HL-60 (cell line): ENCODE measurements at regions not wholly inside any gene's neighbourhood (a gene's known extent, or its start where the extent isn't known, plus 50 kb on each side); places are given as distances from the start of the nearest gene placed in this dataset.

Experiments used
- DNase-seq, 2 experiments: peaks; one replicate each; pipeline ENCODE4 v3.0.0-alpha.2; 2010 to 2020; ENCODE audit warnings: low read depth in 1 of 2, low spot score in 1 of 2
- H3K27ac ChIP-seq: fragments of 250-450 bp; sonication (Bioruptor Pico); replicated peaks from 2 replicates; pipeline ENCODE4 v1.5.1; 2020; ENCODE audit warnings: mild to moderate bottlenecking, moderate library complexity
- H3K27me3 ChIP-seq: fragments of 250-450 bp; sonication (Bioruptor Pico); 2 replicates; pipeline ENCODE4 v1.5.1; 2021; ENCODE audit warnings: mild to moderate bottlenecking, moderate library complexity; ENCODE audit not compliant: insufficient read depth, poor library complexity, severe bottlenecking
- H3K4me3 ChIP-seq: replicated peaks from 2 replicates; pipeline ENCODE4 v1.5.1; 2011; ENCODE audit warnings: mild to moderate bottlenecking, control low read depth, low read length; ENCODE audit not compliant: insufficient read depth
- GABPA ChIP-seq: IDR thresholded peaks from 2 replicates; pipeline ENCODE4 v1.6.1; 2012; ENCODE audit warnings: low read depth
- POLR2AphosphoS5 ChIP-seq: IDR thresholded peaks from 2 replicates; pipeline ENCODE4 v1.6.1; 2012; ENCODE audit warnings: low read depth
- SPI1 ChIP-seq: IDR thresholded peaks from 2 replicates; pipeline ENCODE4 v1.6.1; 2012; ENCODE audit warnings: low read depth, mild to moderate bottlenecking, borderline replicate concordance
- TF ChIP-seq, protein P1 (sequence below): IDR thresholded peaks from 2 replicates; pipeline ENCODE4 v1.6.1; 2012; ENCODE audit warnings: low read depth; ENCODE audit not compliant: insufficient replicate concordance
- TF ChIP-seq, protein P2 (sequence below): IDR thresholded peaks from one replicate; pipeline ENCODE4 v1.5.1; 2011; ENCODE audit warnings: low read length, control low read depth, inconsistent platforms; ENCODE audit not compliant: insufficient read depth

DNA sequence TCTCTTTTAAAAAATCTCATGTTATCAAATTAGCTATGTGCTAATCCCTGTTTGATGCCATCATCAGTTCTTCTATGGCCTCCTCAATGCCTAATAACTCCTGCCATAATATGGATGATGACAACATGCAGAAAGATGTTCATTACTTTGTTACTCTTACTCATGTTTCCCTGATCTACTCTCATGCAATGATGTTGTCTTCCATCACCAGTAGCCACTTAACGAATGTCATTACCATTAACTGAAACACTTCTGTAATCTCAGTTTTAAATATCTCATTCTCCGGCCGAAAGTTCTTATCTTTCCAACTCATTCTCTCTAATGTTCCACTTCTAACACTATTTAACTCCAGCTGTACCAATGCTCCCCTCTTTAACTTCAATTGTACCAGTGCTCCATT, 1187.7 kb downstream of the OTOL1 start:
- TF ChIP-seq, protein P1, sequence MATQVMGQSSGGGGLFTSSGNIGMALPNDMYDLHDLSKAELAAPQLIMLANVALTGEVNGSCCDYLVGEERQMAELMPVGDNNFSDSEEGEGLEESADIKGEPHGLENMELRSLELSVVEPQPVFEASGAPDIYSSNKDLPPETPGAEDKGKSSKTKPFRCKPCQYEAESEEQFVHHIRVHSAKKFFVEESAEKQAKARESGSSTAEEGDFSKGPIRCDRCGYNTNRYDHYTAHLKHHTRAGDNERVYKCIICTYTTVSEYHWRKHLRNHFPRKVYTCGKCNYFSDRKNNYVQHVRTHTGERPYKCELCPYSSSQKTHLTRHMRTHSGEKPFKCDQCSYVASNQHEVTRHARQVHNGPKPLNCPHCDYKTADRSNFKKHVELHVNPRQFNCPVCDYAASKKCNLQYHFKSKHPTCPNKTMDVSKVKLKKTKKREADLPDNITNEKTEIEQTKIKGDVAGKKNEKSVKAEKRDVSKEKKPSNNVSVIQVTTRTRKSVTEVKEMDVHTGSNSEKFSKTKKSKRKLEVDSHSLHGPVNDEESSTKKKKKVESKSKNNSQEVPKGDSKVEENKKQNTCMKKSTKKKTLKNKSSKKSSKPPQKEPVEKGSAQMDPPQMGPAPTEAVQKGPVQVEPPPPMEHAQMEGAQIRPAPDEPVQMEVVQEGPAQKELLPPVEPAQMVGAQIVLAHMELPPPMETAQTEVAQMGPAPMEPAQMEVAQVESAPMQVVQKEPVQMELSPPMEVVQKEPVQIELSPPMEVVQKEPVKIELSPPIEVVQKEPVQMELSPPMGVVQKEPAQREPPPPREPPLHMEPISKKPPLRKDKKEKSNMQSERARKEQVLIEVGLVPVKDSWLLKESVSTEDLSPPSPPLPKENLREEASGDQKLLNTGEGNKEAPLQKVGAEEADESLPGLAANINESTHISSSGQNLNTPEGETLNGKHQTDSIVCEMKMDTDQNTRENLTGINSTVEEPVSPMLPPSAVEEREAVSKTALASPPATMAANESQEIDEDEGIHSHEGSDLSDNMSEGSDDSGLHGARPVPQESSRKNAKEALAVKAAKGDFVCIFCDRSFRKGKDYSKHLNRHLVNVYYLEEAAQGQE = no peak
- TF ChIP-seq, protein P2, sequence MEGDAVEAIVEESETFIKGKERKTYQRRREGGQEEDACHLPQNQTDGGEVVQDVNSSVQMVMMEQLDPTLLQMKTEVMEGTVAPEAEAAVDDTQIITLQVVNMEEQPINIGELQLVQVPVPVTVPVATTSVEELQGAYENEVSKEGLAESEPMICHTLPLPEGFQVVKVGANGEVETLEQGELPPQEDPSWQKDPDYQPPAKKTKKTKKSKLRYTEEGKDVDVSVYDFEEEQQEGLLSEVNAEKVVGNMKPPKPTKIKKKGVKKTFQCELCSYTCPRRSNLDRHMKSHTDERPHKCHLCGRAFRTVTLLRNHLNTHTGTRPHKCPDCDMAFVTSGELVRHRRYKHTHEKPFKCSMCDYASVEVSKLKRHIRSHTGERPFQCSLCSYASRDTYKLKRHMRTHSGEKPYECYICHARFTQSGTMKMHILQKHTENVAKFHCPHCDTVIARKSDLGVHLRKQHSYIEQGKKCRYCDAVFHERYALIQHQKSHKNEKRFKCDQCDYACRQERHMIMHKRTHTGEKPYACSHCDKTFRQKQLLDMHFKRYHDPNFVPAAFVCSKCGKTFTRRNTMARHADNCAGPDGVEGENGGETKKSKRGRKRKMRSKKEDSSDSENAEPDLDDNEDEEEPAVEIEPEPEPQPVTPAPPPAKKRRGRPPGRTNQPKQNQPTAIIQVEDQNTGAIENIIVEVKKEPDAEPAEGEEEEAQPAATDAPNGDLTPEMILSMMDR = no peak
- TF ChIP-seq SPI1 (no peak), GABPA (no peak), POLR2AphosphoS5 (no peak)
- no peaks in the 10 kb centered on the region for H3K27me3 ChIP-seq
- no peak overlapping the region for H3K27ac ChIP-seq
- no peak overlapping the region for H3K4me3 ChIP-seq
- DNase-seq = no peak

DNA sequence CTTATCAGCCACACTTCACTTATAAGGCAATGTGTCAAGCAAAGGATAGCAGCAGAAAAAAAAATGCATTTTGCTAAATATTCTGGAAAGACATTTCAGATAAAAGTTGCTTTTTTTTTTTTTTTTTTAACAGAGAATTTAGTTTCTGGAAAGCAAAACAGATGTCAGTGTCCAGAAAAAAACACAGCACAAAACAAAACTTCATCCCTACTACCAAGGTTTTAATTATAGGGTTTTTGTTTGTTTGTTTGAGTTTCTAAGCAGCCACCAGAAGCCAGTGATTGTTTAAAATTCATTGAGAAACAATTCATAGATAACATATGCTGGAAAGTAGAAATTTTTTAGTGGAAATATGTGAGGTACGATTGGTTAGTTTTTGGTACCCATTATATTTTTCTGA, 1202.7 kb downstream of the OTOL1 start:
- no peak overlapping the region for H3K4me3 ChIP-seq
- DNase-seq = no peak
- no peak overlapping the region for H3K27ac ChIP-seq
- TF ChIP-seq SPI1 (no peak), GABPA (no peak), POLR2AphosphoS5 (no peak)
- TF ChIP-seq, protein P2 = no peak
- TF ChIP-seq, protein P1 = no peak
- no peaks in the 10 kb centered on the region for H3K27me3 ChIP-seq

DNA sequence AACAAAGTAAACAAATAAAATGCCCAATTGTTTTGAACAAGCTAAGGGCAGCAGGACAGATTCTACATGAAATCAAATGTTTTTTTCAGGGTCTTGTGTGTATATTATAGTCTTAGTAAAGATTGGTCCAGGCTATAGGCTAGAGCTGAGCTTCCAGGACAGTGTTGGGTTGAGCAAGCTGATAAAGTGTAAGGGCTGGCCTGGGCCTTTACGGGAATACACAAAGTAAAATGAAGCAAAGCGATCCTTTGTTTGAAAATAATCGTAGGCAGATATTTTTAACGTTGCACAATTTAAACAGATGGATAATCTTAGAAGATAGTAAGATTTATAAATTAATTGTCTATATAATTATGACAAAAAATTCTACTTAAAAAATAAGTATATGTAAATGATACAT, 1204.6 kb downstream of the OTOL1 start:
- no peaks in the 10 kb centered on the region for H3K27me3 ChIP-seq
- TF ChIP-seq POLR2AphosphoS5 (no peak), GABPA (no peak), SPI1 (no peak)
- TF ChIP-seq, protein P2 = no peak
- TF ChIP-seq, protein P1 = no peak
- DNase-seq = no peak
- H3K4me3 ChIP-seq = no peak overlapping the region
- H3K27ac ChIP-seq = no peak overlapping the region
